ENCODE measurements at regions not wholly inside any gene's neighbourhood (a gene's known extent, or its start where the extent isn't known, plus 50 kb on each side); places are given as distances from the start of the nearest gene placed in this dataset.

- no peak for TF ChIP-seq CTCF (IDR thresholded peaks at IDR 0.05)
- TF ChIP-seq POLR2A (IDR thresholded peaks at IDR 0.05): no peak
- no peak for TF ChIP-seq POLR2AphosphoS5 (IDR thresholded peaks at IDR 0.05)
- TF ChIP-seq EP300 (IDR thresholded peaks at IDR 0.05): no peak
These were observed 317.2 kb downstream of the IRX1 start for GRCh38 chr5:3912790-3913189.
